HAP-1 (cell line): ENCODE measurements at regions not wholly inside any gene's neighbourhood (a gene's known extent, or its start where the extent isn't known, plus 50 kb on each side); places are given as distances from the start of the nearest gene placed in this dataset.

Source experiments
- DNase-seq, 2 experiments: peaks; one replicate each; pipeline ENCODE4 v3.0.0-alpha.2; 2016 to 2020; ENCODE audit warnings: low spot score in 2 of 2
- H3K27me3 ChIP-seq: fragments of 250-450 bp; sonication (Bioruptor Pico); 2 replicates; pipeline ENCODE4 v1.5.1; 2020; ENCODE audit warnings: low read depth, mild to moderate bottlenecking, moderate library complexity
- H3K36me3 ChIP-seq: fragments of 250-450 bp; sonication (Bioruptor Pico); replicated peaks from 2 replicates; pipeline ENCODE4 v1.5.1; 2020; ENCODE audit warnings: mild to moderate bottlenecking
- H3K4me1 ChIP-seq: fragments of 250-450 bp; sonication (Bioruptor Pico); 2 replicates; pipeline ENCODE4 v1.5.1; 2020; ENCODE audit warnings: mild to moderate bottlenecking
- H3K4me3 ChIP-seq: fragments of 250-450 bp; sonication (Bioruptor Pico); 2 replicates; pipeline ENCODE4 v1.5.1; 2020; ENCODE audit warnings: mild to moderate bottlenecking, moderate library complexity
- H3K9me3 ChIP-seq: fragments of 250-450 bp; sonication (Bioruptor Pico); 2 replicates; pipeline ENCODE4 v1.5.1; 2020; ENCODE audit warnings: mild to moderate bottlenecking, moderate library complexity
- in situ Hi-C: fragments of 300-500 bp; cut with MboI; formaldehyde crosslinking; loops from 3 replicates; pipeline ENCODE4 v1.14.3; 2020; ENCODE audit warnings: low sequenced_read_pairs, inconsistent platforms, mixed read lengths

DNA sequence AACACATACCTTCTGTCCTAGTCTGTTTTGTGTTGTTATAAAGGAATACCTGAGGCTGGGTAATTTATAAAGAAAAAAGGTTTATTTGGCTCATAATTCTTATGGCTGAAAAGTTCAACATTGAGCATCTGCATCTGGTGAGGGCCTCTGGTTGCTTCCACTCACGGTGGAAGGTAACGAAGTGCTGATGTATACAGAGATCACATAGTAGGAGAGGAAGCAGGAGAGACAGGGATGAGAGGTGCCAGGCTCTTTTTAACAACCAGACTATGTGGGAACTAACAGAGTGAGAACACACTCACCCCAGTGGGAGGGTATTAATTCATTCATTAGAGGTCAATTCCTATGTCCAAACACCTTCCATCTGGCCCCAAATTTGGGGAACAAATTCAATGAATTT is 463.8 kb downstream of the DSC3 start:
- no peak for DNase-seq
- no peaks in the 10 kb centered on the region for H3K4me1 ChIP-seq
- H3K27me3 ChIP-seq, result no peaks in the 10 kb centered on the region
- in situ Hi-C loops, result no loop called here
- no peak overlapping the region for H3K4me3 ChIP-seq
- no peaks in the 10 kb centered on the region for H3K9me3 ChIP-seq
- H3K36me3 ChIP-seq, result no peaks in the 10 kb centered on the region

DNA sequence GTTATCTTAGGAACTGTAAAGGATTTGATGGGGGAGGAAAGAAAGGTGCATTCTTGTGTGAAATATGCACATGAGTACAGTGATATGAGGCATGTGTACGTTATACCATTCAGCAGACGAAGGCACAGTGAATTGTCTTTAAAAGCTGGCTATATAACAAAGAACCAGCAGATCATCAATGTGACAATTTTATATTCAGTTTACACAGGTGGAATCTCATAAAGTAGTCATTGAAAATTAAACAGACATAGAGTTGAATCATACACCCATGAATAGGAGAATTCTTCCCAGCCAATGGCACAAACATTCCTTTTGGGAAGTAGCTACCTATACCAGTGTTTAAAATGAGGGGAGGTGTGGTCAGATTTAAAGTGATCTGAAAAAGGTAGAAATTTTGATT is 470.3 kb downstream of the DSC3 start:
- Histone ChIP-seq H3K27me3 (no peaks in the 10 kb centered on the region), H3K9me3 (no peaks in the 10 kb centered on the region), H3K36me3 (no peaks in the 10 kb centered on the region), H3K4me3 (no peak overlapping the region), H3K4me1 (no peaks in the 10 kb centered on the region)
- in situ Hi-C loops, result no loop called here
- DNase-seq, result no peak

GRCh38 chr18:30568333-30568732 is 474.2 kb downstream of the DSC3 start:
- H3K9me3 ChIP-seq, result no peaks in the 10 kb centered on the region
- H3K36me3 ChIP-seq, result no peaks in the 10 kb centered on the region
- in situ Hi-C loops, result no loop called here
- H3K4me1 ChIP-seq, result peaks cover 2% of the 10 kb centered on the region; the same call in 1 of the 2 replicates
- no peak overlapping the region for H3K4me3 ChIP-seq
- no peaks in the 10 kb centered on the region for H3K27me3 ChIP-seq
- no peak for DNase-seq

DNA sequence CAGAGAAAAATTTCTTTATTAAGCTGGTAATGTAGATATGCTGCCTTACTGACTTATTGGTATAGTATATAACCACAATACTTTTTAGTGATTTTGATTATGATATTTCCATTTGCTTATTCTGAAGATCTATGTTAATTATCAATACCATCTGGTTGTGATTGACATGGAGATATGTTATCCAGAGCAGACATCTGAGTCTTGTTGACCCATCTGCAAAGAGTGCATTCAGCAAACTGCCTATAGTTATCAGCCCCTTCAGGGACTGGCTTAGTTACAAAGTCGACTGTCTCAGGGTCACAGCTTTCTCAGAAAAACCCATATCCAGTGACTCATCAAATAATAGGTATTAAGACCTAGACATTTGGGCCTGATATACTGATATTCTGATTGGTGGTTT is 475.7 kb downstream of the DSC3 start:
- no peak for DNase-seq
- H3K27me3 ChIP-seq, result no peaks in the 10 kb centered on the region
- in situ Hi-C loops, result no loop called here
- no peaks in the 10 kb centered on the region for H3K36me3 ChIP-seq
- H3K4me3 ChIP-seq, result no peak overlapping the region
- H3K4me1 ChIP-seq, result peaks cover 17% of the 10 kb centered on the region
- H3K9me3 ChIP-seq, result no peaks in the 10 kb centered on the region

GRCh38 chr18:30562231-30562630 is 480.3 kb downstream of the DSC3 start:
- H3K4me1 ChIP-seq, result peaks cover 18% of the 10 kb centered on the region
- H3K27me3 ChIP-seq, result no peaks in the 10 kb centered on the region
- no peaks in the 10 kb centered on the region for H3K9me3 ChIP-seq
- H3K36me3 ChIP-seq, result no peaks in the 10 kb centered on the region
- in situ Hi-C loops, result no loop called here
- DNase-seq, result peak; percentile 48 to 67
- no peak overlapping the region for H3K4me3 ChIP-seq

DNA sequence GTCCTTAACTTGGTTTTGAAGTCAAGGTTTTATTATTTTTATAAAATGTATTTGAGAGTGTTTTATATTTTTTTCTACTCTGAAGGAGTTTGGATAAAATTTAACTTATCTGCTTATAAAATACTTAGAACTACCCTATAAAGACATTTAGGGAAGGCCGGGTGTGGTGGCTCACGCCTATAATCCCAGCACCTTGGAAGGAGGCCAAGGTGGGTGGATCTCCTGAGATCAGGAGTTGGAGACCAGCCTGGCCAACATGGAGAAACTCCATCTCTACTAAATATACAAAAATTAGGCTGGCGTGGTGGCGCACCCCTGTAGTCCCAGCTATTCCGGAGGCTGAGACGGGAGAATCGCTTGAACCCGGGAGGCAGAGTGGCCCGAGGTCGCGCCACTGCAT is 486.4 kb downstream of the DSC3 start:
- Histone ChIP-seq H3K4me3 (no peak overlapping the region), H3K4me1 (no peaks in the 10 kb centered on the region), H3K9me3 (no peaks in the 10 kb centered on the region), H3K27me3 (no peaks in the 10 kb centered on the region), H3K36me3 (no peaks in the 10 kb centered on the region)
- in situ Hi-C loops, result no loop called here
- DNase-seq, result peak in 1 of 2 experiments; percentile 28

DNA sequence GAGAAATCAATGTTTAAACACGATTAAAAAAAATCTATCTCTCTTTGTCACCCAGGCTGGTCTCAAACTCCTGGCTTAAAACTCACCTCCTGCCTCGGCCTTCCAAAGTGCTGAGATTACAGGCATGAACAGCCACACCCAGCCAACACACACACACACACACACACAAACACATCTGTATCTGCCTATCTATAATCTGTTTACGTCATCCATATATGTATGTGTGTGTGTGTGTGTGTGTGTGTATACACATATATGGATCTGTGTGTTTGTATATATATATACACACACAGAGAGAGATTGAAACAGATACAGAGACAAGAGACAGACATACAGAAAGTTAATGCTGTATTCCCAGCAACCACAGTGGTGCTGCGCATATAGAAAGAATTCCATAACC is 497.1 kb downstream of the DSC3 start:
- Histone ChIP-seq H3K4me1 (peaks cover 9% of the 10 kb centered on the region), H3K36me3 (no peaks in the 10 kb centered on the region), H3K9me3 (no peaks in the 10 kb centered on the region), H3K27me3 (no peaks in the 10 kb centered on the region), H3K4me3 (no peak overlapping the region)
- no peak for DNase-seq
- in situ Hi-C loops, result no loop called here

- DNase-seq, result no peak
- Histone ChIP-seq H3K36me3 (no peaks in the 10 kb centered on the region), H3K9me3 (no peaks in the 10 kb centered on the region), H3K27me3 (no peaks in the 10 kb centered on the region), H3K4me1 (peaks cover 9% of the 10 kb centered on the region), H3K4me3 (no peak overlapping the region)
- in situ Hi-C loops, result no loop called here
Measured at GRCh38 chr18:30544141-30544540, 498.4 kb downstream of the DSC3 start.

DNA sequence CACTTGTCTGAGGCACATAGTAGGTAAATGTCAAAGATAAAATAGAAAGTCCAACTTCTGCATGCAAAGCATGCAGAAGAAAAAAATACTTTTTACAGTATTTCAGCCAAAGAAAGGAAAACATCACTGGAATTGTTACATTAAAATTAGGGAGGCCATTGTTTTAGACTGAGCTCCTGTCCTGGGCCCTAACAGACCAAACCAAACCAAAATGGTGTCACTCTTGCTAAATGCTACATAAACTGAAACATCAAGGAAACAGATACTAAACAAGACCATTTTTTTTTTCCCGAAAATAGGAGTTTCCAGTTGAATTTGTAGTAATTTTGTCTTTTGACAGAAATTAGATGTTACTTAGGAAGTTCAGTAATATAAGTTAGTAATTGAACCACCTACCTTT is 508.8 kb downstream of the DSC3 start:
- H3K36me3 ChIP-seq, result no peaks in the 10 kb centered on the region
- H3K9me3 ChIP-seq, result no peaks in the 10 kb centered on the region
- no peak overlapping the region for H3K4me3 ChIP-seq
- DNase-seq, result no peak
- 0 out of 2 replicates have a peak, but pooled peaks cover 6% of the 10 kb centered on the region for H3K4me1 ChIP-seq
- in situ Hi-C loops, result no loop called here
- H3K27me3 ChIP-seq, result no peaks in the 10 kb centered on the region

- in situ Hi-C loops, result no loop called here
- no peaks in the 10 kb centered on the region for H3K27me3 ChIP-seq
- DNase-seq, result no peak
- peaks cover 13% of the 10 kb centered on the region for H3K4me1 ChIP-seq
- no peak overlapping the region for H3K4me3 ChIP-seq
- no peaks in the 10 kb centered on the region for H3K36me3 ChIP-seq
- H3K9me3 ChIP-seq, result no peaks in the 10 kb centered on the region
Measured at GRCh38 chr18:30527917-30528316, 514.6 kb downstream of the DSC3 start.

GRCh38 chr18:30527226-30527625 is 515.3 kb downstream of the DSC3 start:
- peak; percentile 60 to 96 for DNase-seq
- Histone ChIP-seq H3K4me1 (peaks cover 13% of the 10 kb centered on the region), H3K27me3 (no peaks in the 10 kb centered on the region), H3K36me3 (no peaks in the 10 kb centered on the region), H3K9me3 (no peaks in the 10 kb centered on the region), H3K4me3 (no peak overlapping the region)
- in situ Hi-C loops, result no loop called here

GRCh38 chr18:30522288-30522929 is 520.1 kb downstream of the DSC3 start:
- in situ Hi-C loops, result no loop called here
- Histone ChIP-seq H3K4me3 (no peak overlapping the region), H3K27me3 (no peaks in the 10 kb centered on the region), H3K4me1 (peaks cover 7% of the 10 kb centered on the region), H3K9me3 (no peaks in the 10 kb centered on the region), H3K36me3 (no peaks in the 10 kb centered on the region)
- no peak for DNase-seq

DNA sequence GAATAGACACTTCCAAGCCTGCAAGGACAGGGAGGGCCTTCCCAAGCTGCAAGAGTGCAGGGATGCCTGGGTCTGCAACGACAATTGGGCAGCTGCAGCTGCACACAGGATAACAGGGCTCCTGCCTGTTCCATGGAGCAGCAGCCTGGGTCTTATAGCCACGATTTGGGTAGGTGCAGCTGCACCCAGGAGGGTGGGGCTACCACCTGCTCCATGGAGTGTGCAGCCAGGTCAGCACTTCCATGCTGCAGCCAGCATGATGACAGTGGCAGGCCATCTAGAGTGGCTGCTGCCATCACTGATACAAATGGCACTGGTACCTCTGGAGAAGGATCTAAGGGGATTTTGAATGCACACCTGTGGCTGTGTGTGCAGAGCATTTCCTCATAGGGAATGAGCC is 528.5 kb downstream of the DSC3 start:
- DNase-seq, result no peak
- Histone ChIP-seq H3K4me1 (no peaks in the 10 kb centered on the region), H3K9me3 (no peaks in the 10 kb centered on the region), H3K27me3 (no peaks in the 10 kb centered on the region), H3K36me3 (no peaks in the 10 kb centered on the region), H3K4me3 (no peak overlapping the region)
- in situ Hi-C loops, result no loop called here

- in situ Hi-C loops, result no loop called here
- no peak overlapping the region for H3K4me3 ChIP-seq
- H3K36me3 ChIP-seq, result no peaks in the 10 kb centered on the region
- no peaks in the 10 kb centered on the region for H3K27me3 ChIP-seq
- DNase-seq, result no peak
- no peaks in the 10 kb centered on the region for H3K4me1 ChIP-seq
- H3K9me3 ChIP-seq, result no peaks in the 10 kb centered on the region
Measured at GRCh38 chr18:30512872-30513271, 529.7 kb downstream of the DSC3 start.

DNA sequence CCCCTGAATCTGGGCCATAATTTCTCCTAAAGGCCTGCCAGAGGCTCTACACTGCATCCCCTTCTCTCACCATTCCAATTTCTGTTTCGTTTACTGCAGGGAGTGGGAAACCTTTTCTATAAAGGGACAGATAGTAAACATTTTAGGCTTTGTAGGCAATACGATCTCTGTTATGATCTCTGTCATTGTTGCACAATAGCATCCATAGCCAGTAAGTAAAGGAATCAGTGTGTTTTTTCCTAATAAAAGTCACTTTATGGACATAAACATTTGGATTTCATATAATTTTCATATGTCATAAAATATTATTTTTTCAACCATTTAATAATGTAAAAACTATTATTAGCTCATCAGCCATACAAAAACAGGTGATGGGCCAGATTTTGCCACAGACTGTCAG is 531.7 kb downstream of the DSC3 start:
- DNase-seq, result no peak
- no peak overlapping the region for H3K4me3 ChIP-seq
- in situ Hi-C loops, result no loop called here
- no peaks in the 10 kb centered on the region for H3K27me3 ChIP-seq
- no peaks in the 10 kb centered on the region for H3K36me3 ChIP-seq
- H3K9me3 ChIP-seq, result no peaks in the 10 kb centered on the region
- H3K4me1 ChIP-seq, result no peaks in the 10 kb centered on the region
